Common myeloid progenitor, CD34-positive (primary cell): ENCODE measurements at regions not wholly inside any gene's neighbourhood (a gene's known extent, or its start where the extent isn't known, plus 50 kb on each side); places are given as distances from the start of the nearest gene placed in this dataset.

Experiments
- CTCF ChIA-PET: fragments of 350-600 bp; sonication (Branson Sonifier 250); formaldehyde crosslinking; loops from one replicate; lab custom pipeline; 2021; ENCODE audit warnings: antibody characterized with exemption; lab: Charles Lee
- POLR2A ChIA-PET: fragments of 350-600 bp; sonication (Branson Sonifier 250); formaldehyde crosslinking; loops from one replicate; lab custom pipeline; 2021; ENCODE audit warnings: antibody characterized with exemption; lab: Charles Lee
- DNase-seq, 3 donors: peaks; one replicate each; pipeline versions ENCODE4 v3.0.0 to v3.0.0-alpha.2; 2013
- H3K27ac ChIP-seq, 2 experiments: 1 replicate in 1 of 2; 2 replicates in 1 of 2; pipeline ENCODE4 v1.7.0; 2013; ENCODE audit warnings: inconsistent platforms in 2 of 2, low read length in 2 of 2, mild to moderate bottlenecking in 2 of 2, low read depth in 1 of 2, moderate library complexity in 1 of 2; ENCODE audit not compliant: severe bottlenecking in 2 of 2, insufficient read depth in 1 of 2, poor library complexity in 1 of 2
- H3K27me3 ChIP-seq, 5 experiments: replicated peaks in 2 of 5; 1 replicate in 3 of 5; 2 replicates in 2 of 5; pipeline versions ENCODE4 v1.6.1 to v1.7.0; 2013; ENCODE audit warnings: low read length in 4 of 5, mild to moderate bottlenecking in 2 of 5, moderate library complexity in 2 of 5, inconsistent platforms in 1 of 5; ENCODE audit not compliant: insufficient read depth in 5 of 5, control insufficient read depth in 4 of 5
- H3K36me3 ChIP-seq, 4 experiments: 1 replicate in 2 of 4; 2 replicates in 2 of 4; pipeline versions ENCODE4 v1.6.1 to v1.7.0; 2013; ENCODE audit warnings: low read length in 3 of 4, control low read depth in 1 of 4, mild to moderate bottlenecking in 1 of 4; ENCODE audit not compliant: control insufficient read depth in 4 of 4, insufficient read depth in 4 of 4
- H3K4me1 ChIP-seq, 4 experiments: 1 replicate in 3 of 4; 2 replicates in 1 of 4; pipeline versions ENCODE4 v1.6.1 to v1.7.1; 2013; ENCODE audit warnings: low read length in 3 of 4, mild to moderate bottlenecking in 3 of 4, control low read depth in 1 of 4, inconsistent platforms in 1 of 4, moderate library complexity in 1 of 4; ENCODE audit not compliant: control insufficient read depth in 4 of 4, insufficient read depth in 4 of 4; ENCODE audit errors: control extremely low read depth in 1 of 4
- H3K4me3 ChIP-seq, 7 experiments: 1 replicate in 4 of 7; 2 replicates in 3 of 7; pipeline versions ENCODE4 v1.5.1 to v1.7.0; 2013; ENCODE audit warnings: mild to moderate bottlenecking in 7 of 7, low read length in 6 of 7, moderate library complexity in 6 of 7, inconsistent platforms in 2 of 7, low read depth in 2 of 7, control low read depth in 1 of 7; ENCODE audit not compliant: insufficient read depth in 4 of 7, control insufficient read depth in 1 of 7; ENCODE audit errors: extremely low read depth in 1 of 7
- H3K9me3 ChIP-seq, 5 experiments: 1 replicate in 4 of 5; 2 replicates in 1 of 5; pipeline versions ENCODE4 v1.6.1 to v1.7.1; 2013; ENCODE audit warnings: low read length in 4 of 5, mild to moderate bottlenecking in 2 of 5, inconsistent platforms in 1 of 5, low read depth in 1 of 5, moderate library complexity in 1 of 5; ENCODE audit not compliant: control insufficient read depth in 4 of 5, insufficient read depth in 2 of 5; ENCODE audit errors: control extremely low read depth in 1 of 5
- WGBS: methylation state at CpG from one replicate; pipeline ENCODE4 v1.1.5; 2013; ENCODE audit not compliant: insufficient coverage; 5-methylcytosine and 5-hydroxymethylcytosine counted together

DNA sequence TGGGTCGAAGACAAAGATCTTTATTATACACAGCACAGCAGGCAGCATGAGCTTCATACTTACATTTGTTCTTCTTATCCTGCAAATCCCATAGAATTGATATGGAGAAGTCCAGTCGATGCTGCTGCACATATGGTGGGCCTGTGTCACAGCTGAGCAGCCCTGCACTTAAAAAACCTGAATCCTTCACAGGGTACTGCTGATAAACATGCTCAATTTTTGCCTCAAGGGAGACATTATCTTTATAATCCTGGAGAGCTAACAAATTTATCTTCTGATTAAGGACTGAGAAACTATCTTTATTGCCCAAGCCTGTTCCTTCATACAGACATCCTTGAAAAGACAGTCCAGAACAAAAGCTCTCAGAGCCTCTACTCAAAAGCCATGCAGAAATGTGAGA, 434.4 kb upstream of the FAM47C start:
- H3K4me3 ChIP-seq, result no peak overlapping the region
- no peak overlapping the region for H3K27ac ChIP-seq
- no peaks in the 10 kb centered on the region for H3K36me3 ChIP-seq
- no peaks in the 10 kb centered on the region for H3K4me1 ChIP-seq
- peaks cover 0 to 2% (median 0%) of the 10 kb centered on the region in 5 experiments for H3K9me3 ChIP-seq
- DNase-seq, result no peak
- POLR2A ChIA-PET, result no interaction called here
- WGBS, result 60% methylated on average over 1 of the region's 2 CpGs
- CTCF ChIA-PET, result no interaction called here
- peaks cover 0 to 2% (median 0%) of the 10 kb centered on the region in 5 experiments for H3K27me3 ChIP-seq

DNA sequence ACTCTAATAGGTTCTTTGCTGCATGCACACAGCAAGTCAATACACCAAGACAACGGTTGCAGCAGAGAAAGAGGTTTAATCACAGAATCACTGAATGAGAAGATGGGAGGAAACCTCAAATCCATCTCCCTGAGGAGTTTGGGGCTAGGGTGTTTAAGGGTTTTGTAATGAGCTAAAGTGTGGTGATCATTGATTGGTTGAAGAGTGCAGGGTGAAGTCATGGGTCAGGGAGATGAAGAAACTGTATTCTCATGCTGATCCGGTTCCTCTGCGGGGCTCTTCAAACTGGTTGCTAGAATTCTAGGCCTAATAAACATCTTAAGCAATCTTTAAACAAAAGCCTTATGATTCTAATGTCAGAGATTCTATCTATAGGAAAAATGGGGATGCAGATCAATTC, 432.5 kb upstream of the FAM47C start:
- CTCF ChIA-PET, result no interaction called here
- 63% methylated on average over 1 of the region's 3 CpGs for WGBS
- DNase-seq, result no peak

DNA sequence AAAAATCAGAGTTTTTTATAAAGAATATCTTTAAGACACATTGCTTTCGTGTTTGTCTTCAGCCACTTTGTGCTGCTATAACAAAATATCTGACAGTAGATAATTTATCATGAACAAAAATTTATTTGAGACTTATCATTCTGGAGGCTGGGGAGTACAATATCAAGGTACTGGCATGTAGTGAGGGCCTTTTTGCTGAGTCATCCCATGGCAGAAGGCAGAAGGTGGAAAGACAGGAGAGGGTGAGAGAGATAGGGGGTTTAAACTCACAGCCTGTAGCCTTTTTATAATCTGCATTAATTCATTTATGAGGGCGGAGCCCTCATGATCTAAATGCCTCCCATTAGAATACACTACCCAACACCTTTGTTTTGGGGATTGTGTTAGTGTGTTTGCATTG, 431.2 kb upstream of the FAM47C start:
- Histone ChIP-seq H3K36me3 (no peaks in the 10 kb centered on the region), H3K4me3 (no peak overlapping the region), H3K27ac (no peak overlapping the region), H3K4me1 (no peaks in the 10 kb centered on the region), H3K9me3 (peaks cover 0 to 2% (median 0%) of the 10 kb centered on the region in 5 experiments), H3K27me3 (peaks cover 0 to 2% (median 0%) of the 10 kb centered on the region in 5 experiments)
- ChIA-PET CTCF (no interaction called here), POLR2A (no interaction called here)
- no peak for DNase-seq
- no CpG with 5 or more reads among the region's 2 CpGs for WGBS

More for the DNA sequence above, 432.5 kb upstream of the FAM47C start:
- Histone ChIP-seq H3K4me1 (no peaks in the 10 kb centered on the region), H3K9me3 (peaks cover 0 to 2% (median 0%) of the 10 kb centered on the region in 5 experiments), H3K27ac (no peak overlapping the region), H3K27me3 (peaks cover 0 to 2% (median 0%) of the 10 kb centered on the region in 5 experiments), H3K36me3 (no peaks in the 10 kb centered on the region), H3K4me3 (no peak overlapping the region)
- POLR2A ChIA-PET, result no interaction called here

DNA sequence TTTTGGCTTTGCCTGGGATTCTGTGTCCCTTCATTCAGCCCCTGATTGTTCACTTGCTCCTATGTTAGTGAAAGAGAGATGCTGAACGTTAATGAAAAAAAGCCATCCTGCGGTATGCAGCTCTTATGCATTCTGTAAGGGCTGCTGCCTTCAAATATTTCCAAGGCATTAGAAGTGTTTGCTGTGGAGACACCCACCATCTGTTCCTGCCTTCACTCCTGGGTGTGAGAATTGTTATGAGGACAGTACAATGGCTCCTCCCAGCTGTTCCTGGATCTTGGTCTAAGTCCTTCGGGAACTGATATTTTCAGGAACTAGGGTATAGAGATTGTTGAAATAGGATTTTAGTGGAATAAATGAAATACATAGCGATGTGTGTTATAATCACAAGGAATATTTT, 427.1 kb upstream of the FAM47C start:
- ChIA-PET POLR2A (no interaction called here), CTCF (no interaction called here)
- Histone ChIP-seq H3K4me3 (no peak overlapping the region), H3K27me3 (no peaks in the 10 kb centered on the region), H3K9me3 (peaks cover 0 to 2% (median 0%) of the 10 kb centered on the region in 5 experiments), H3K4me1 (no peaks in the 10 kb centered on the region), H3K36me3 (no peaks in the 10 kb centered on the region), H3K27ac (no peak overlapping the region)
- no peak for DNase-seq
- WGBS, result no CpG with 5 or more reads among the region's 4 CpGs

DNA sequence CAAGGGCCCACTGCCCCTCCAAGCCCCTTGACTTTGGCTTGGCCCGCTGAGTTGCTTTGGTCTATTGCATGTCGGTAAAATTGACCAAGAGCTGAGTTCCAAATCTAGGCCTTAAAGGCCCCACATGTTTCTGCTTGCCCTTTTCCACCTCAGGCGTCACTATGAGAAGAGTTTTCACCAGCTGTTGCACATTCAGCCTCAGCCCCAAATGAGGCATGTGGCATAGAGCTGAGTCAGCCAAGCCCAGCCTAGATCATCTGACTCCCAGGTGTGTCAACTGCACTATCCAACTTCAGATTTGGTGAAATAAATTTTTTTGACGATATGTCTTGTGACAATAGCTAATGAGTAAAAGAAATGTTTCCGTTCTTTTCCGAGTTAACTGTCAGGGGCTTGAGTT, 424.5 kb upstream of the FAM47C start:
- Histone ChIP-seq H3K27me3 (no peaks in the 10 kb centered on the region), H3K27ac (no peak overlapping the region), H3K36me3 (no peaks in the 10 kb centered on the region), H3K4me1 (no peaks in the 10 kb centered on the region), H3K4me3 (no peak overlapping the region), H3K9me3 (no peaks in the 10 kb centered on the region)
- POLR2A ChIA-PET, result no interaction called here
- no peak for DNase-seq
- CTCF ChIA-PET, result no interaction called here
- WGBS, result 85% methylated on average over 6 of the region's 6 CpGs

DNA sequence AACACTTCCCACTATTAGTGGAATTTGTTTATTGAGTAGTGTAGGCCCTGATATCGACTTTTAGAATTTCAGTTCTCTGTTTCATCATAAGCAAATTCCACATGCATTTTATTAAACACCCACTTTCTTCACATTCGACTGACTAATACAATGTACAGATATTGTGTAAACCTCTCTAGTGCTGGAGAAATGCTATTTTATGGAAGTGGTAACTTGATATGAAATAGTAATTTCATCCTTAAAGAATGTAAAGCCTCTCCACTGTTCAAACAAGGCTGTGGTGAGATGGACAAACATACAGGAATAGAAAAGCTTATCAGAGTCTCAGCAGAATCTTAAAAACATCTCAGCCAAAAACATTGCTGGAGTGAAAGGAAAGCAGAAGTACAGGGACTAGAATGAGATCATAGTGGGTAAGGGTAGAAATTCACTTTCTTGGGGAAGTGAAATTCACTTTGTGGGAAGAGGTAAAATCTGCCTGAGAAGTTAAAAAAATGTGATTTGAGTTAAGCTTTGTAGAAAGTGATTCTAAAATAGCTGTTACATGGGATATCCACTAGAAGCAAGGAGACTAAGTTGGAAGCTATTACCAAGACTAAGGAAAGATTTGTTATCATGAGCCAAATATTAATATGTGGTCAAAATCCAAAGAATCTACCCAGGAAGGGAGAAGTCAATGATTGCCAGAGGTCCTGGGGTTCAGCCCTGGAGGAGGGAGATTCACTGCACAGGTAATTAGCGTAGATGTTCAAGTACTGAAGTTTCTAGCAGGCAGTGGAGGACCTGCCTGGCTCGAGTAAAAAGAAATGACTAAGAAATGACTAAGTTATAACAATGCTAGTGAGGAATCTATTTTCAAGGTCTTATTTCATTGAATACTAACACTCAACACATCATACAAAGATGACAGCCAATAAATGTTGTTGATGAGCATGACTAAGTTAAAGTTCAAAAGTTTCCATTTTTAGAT, 398.3 kb upstream of the FAM47C start:
- no peak overlapping the region for H3K27ac ChIP-seq
- H3K4me1 ChIP-seq, result no peaks in the 10 kb centered on the region
- no peak overlapping the region for H3K4me3 ChIP-seq
- no peaks in the 10 kb centered on the region for H3K36me3 ChIP-seq
- CTCF ChIA-PET, result no interaction called here
- H3K27me3 ChIP-seq, result no peaks in the 10 kb centered on the region
- H3K9me3 ChIP-seq, result no peaks in the 10 kb centered on the region
- POLR2A ChIA-PET, result no interaction called here
- DNase-seq, result no peak
- WGBS, result no CpG with 5 or more reads among the region's 4 CpGs

DNA sequence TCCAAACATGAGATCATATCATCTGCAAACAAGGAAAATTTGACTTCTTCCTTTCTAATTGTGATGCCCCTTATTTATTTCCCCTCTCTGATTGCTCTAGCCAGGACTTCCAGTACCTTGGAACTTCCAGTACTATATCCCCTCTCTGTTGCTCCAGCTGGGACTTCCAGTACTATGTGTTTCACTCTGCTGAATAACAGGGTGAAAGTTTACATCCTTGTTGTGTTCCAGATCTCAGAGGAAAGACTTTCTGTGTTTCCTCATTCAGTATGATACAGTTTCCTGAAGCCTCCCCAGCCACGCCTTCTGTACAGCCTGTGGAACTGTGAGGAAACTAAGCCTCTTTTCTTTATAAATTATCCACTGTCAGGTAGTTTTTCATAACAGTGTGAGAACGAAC, 381.3 kb upstream of the FAM47C start:
- no CpG with 5 or more reads among the region's 2 CpGs for WGBS

More for the DNA sequence above, 381.3 kb upstream of the FAM47C start:
- Histone ChIP-seq H3K9me3 (no peaks in the 10 kb centered on the region), H3K4me3 (no peak overlapping the region), H3K27me3 (no peaks in the 10 kb centered on the region), H3K27ac (no peak overlapping the region), H3K36me3 (no peaks in the 10 kb centered on the region), H3K4me1 (no peaks in the 10 kb centered on the region)
- DNase-seq, result no peak
- CTCF ChIA-PET, result no interaction called here
- POLR2A ChIA-PET, result no interaction called here
